ENCODE measurements at regions not wholly inside any gene's neighbourhood (a gene's known extent, or its start where the extent isn't known, plus 50 kb on each side); places are given as distances from the start of the nearest gene placed in this dataset.

DNA sequence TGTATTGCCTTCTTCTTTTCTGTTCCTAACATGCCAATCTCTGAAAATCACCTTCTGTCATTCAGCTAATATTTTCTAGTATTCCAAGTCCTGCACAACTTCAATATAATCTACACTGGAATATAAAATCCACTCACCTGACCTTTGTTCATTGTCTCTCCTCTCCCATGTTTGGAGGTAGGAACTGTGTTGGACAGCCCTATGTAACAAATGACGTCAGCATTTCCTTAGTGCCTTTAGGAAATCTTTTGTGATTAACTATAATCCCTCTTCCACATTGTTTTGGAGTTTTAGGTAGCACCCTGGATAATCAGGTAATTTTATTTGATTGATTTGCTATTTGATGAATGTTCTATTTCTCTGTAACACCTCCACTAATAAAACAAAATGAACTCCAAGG lies 814.8 kb upstream of the PRKX start:
- H3K36me3 ChIP-seq (replicated peaks in 1 of 2): no peaks in the 10 kb centered on the region
- peaks cover 5% of the 10 kb centered on the region for H3K27me3 ChIP-seq
- 60 to 83% (median 74%) methylated on average over 1 of the region's 1 CpG for WGBS, 4 donors
- no peaks in the 10 kb centered on the region for H3K9me3 ChIP-seq (replicated peaks in 1 of 3)
- H3K27ac ChIP-seq: no peak overlapping the region
- TF ChIP-seq, protein P1, sequence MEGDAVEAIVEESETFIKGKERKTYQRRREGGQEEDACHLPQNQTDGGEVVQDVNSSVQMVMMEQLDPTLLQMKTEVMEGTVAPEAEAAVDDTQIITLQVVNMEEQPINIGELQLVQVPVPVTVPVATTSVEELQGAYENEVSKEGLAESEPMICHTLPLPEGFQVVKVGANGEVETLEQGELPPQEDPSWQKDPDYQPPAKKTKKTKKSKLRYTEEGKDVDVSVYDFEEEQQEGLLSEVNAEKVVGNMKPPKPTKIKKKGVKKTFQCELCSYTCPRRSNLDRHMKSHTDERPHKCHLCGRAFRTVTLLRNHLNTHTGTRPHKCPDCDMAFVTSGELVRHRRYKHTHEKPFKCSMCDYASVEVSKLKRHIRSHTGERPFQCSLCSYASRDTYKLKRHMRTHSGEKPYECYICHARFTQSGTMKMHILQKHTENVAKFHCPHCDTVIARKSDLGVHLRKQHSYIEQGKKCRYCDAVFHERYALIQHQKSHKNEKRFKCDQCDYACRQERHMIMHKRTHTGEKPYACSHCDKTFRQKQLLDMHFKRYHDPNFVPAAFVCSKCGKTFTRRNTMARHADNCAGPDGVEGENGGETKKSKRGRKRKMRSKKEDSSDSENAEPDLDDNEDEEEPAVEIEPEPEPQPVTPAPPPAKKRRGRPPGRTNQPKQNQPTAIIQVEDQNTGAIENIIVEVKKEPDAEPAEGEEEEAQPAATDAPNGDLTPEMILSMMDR (IDR thresholded peaks at IDR 0.05): no peak
- no peaks in the 10 kb centered on the region for H3K4me1 ChIP-seq (replicated peaks in 1 of 2)
- H3K4me3 ChIP-seq: no peak overlapping the region
- DNase-seq: no peak
- intact Hi-C loops (cut with DNase I): no loop called here

DNA sequence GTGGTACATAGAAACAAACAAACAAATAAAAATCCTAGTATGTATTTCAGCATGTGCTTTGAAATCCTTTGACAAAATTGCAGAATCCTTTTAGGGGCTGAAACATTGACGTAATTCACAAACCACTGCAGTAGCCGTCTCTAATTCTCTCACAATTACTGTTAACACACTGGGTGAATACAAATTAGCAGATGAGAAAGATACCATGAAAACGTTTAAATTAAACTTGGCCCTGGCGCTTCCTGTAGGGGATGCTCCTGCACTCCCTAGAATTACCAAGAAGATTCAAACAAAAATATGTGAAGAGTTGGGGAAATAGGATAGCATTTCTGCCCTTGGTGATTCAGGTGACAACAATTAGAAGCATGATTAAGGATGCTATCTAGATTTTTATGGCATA lies 772.5 kb upstream of the PRKX start:
- intact Hi-C loops (cut with DNase I): no loop called here
- WGBS, 4 donors: 55 to 64% (median 57%) methylated on average over 4 of the region's 4 CpGs
- no peaks in the 10 kb centered on the region for H3K27me3 ChIP-seq
- no peaks in the 10 kb centered on the region for H3K36me3 ChIP-seq (replicated peaks in 1 of 2)
- no peaks in the 10 kb centered on the region for H3K4me1 ChIP-seq (replicated peaks in 1 of 2)
- no peak for TF ChIP-seq POLR2A (IDR thresholded peaks at IDR 0.05)
- TF ChIP-seq, protein P1 (IDR thresholded peaks at IDR 0.05): no peak
- no peaks in the 10 kb centered on the region for H3K9me3 ChIP-seq (replicated peaks in 1 of 3)
- H3K4me3 ChIP-seq: no peak overlapping the region
- H3K27ac ChIP-seq: no peak overlapping the region
- no peak for DNase-seq

DNA sequence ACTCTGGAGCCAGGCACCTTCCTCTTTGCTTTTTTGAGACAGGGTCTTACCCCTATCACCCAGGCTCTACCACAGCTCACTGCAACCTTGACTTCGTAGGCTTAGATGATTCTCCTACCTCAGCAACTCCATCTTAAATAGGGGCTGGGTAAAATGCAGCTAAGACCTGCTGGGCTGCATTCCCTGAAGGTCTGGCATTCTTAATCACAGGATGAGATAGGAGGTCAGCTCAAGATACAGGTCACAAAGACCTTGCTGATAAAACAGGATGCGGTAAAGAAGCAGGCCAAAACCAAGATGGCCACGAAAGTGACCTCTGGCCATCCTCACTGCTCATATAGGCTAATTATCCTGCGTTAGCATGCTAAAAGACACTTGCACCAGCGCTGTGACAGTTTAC lies 770.8 kb upstream of the PRKX start:
- TF ChIP-seq, protein P1 (IDR thresholded peaks at IDR 0.05): no peak
- no peak for TF ChIP-seq POLR2A (IDR thresholded peaks at IDR 0.05)
- no peaks in the 10 kb centered on the region for H3K36me3 ChIP-seq (replicated peaks in 1 of 2)
- no peak overlapping the region for H3K27ac ChIP-seq
- no peak for DNase-seq
- no peaks in the 10 kb centered on the region for H3K27me3 ChIP-seq
- H3K9me3 ChIP-seq (replicated peaks in 1 of 3): no peaks in the 10 kb centered on the region
- WGBS, 4 donors: 37 to 61% (median 54%) methylated on average over 3 to 5 of the region's 5 CpGs
- H3K4me1 ChIP-seq (replicated peaks in 1 of 2): no peaks in the 10 kb centered on the region
- intact Hi-C loops (cut with DNase I): no loop called here
- no peak overlapping the region for H3K4me3 ChIP-seq

DNA sequence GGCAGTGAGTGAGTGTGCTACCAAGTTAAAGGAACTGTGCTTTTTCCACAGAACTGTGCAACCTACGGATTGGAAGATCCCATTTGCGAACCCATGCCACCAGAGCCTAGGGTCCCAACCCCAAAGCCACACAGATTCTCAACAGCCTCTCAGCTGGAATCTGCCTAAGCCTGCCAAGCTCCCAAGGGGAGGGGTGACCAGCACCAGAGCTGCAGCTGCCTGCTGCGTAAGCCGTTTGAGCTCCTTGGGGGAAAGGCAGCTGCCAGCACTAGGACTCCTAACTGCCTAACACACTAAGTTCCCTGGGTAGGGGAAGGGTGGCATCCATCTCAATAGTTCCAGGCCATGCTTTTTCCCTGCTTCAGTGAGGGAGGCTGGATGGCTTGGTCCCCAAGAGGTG lies 738.1 kb upstream of the PRKX start:
- no peaks in the 10 kb centered on the region for H3K27me3 ChIP-seq
- TF ChIP-seq POLR2A (IDR thresholded peaks at IDR 0.05): no peak
- TF ChIP-seq, protein P1 (IDR thresholded peaks at IDR 0.05): no peak
- WGBS, 4 donors: 69 to 82% (median 78%) methylated on average over 4 of the region's 4 CpGs; no CpG with 5 or more reads in 1 of the 4 donors
- no peaks in the 10 kb centered on the region for H3K4me1 ChIP-seq (replicated peaks in 1 of 2)
- H3K36me3 ChIP-seq (replicated peaks in 1 of 2): no peaks in the 10 kb centered on the region
- H3K27ac ChIP-seq: no peak overlapping the region
- no peak overlapping the region for H3K4me3 ChIP-seq
- intact Hi-C loops (cut with DNase I): no loop called here
- H3K9me3 ChIP-seq (replicated peaks in 1 of 3): no peaks in the 10 kb centered on the region
- DNase-seq: no peak
